AG10803 (cell line): ENCODE measurements at regions not wholly inside any gene's neighbourhood (a gene's known extent, or its start where the extent isn't known, plus 50 kb on each side); places are given as distances from the start of the nearest gene placed in this dataset.

Experiments
- DNase-seq: peaks from one replicate; pipeline ENCODE4 v3.0.0; 2010; ENCODE audit warnings: low read depth
- H3K4me3 ChIP-seq: 2 replicates; pipeline ENCODE4 v1.5.1; 2011; ENCODE audit warnings: mild to moderate bottlenecking, low read length, control low read depth
- CTCF ChIP-seq: conservative IDR thresholded peaks from 2 replicates; pipeline ENCODE4 v1.5.1; 2011; ENCODE audit warnings: mild to moderate bottlenecking, low read length, control low read depth, inconsistent platforms

DNA sequence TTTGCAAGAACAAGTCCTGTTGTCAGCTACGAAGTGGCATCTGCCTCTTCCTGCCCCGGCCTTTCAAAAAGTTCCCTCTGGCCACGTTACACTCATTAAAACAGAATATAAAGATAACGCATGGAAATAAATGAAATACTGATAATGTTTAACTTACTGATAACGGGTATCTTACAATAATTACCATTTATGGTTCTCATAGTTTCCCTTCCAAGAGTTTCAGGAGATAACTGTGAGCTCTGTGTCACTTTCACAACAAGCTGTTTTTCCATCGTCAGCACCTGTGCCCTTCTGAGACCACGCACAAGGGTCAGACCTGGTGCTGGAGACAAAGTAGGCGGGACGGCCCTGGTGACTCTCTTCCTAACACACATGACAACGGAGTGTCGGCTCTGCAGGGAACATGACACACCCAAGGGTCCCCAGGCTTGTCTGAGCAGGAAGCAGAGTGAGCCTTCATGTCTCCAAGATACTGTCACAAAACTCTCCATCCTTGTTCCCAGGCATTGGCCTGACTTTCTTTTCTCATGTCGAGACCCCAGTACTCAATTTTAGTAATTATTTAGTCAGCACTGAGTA is 86.2 kb upstream of the THBS2 start:
- no peak for DNase-seq
- TF ChIP-seq CTCF: no peak
- H3K4me3 ChIP-seq: no peak overlapping the region

- TF ChIP-seq CTCF: no peak
- no peak overlapping the region for H3K4me3 ChIP-seq
- DNase-seq: no peak
Observed at GRCh38 chr6:169339025-169339424, 85.4 kb upstream of the THBS2 start.

GRCh38 chr6:169337886-169338445 is 84.3 kb upstream of the THBS2 start:
- DNase-seq: peak; percentile 84
- no peak for TF ChIP-seq CTCF
- peak overlapping the region; percentile 20 for H3K4me3 ChIP-seq

- TF ChIP-seq CTCF: no peak
Observed at GRCh38 chr6:169335301-169335700, 81.7 kb upstream of the THBS2 start.

GRCh38 chr6:169332250-169332649 is 78.6 kb upstream of the THBS2 start:
- TF ChIP-seq CTCF: no peak
- no peak for DNase-seq
- no peak overlapping the region for H3K4me3 ChIP-seq

More at GRCh38 chr6:169335301-169335700, 81.7 kb upstream of the THBS2 start:
- H3K4me3 ChIP-seq: no peak overlapping the region
- no peak for DNase-seq

DNA sequence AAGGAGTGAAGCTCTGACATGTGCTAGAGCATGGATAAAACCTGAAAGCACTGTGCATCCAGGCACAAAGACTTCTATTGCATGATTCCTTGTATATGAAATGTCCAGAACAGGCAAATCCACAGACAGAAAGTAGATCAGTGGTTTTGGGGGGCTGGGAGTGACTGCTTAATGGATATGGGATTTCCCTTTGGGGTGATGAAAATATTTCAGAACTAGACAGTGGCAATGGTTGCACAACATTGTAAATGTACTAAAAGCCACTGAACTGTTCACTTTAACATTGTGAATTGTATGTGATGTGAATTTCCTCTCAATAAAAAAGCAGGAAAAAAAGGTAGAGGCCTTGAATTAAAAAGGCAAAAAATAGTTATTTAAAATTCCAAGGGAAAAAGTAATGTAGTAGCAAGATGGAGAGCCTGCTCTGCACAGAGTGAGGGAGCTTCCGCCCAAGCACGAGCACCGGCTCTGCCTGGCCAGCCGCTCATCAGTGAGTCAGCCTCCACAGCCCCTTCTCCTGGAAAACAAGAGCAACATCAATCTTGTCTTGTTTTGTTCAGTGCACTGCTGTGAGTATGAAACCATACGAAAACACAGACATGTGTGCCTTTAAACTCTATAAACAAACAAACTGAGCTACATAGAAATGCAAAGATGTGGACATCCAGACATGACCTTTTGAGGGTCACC is 74.6 kb upstream of the THBS2 start:
- H3K4me3 ChIP-seq: no peak overlapping the region
- peak; percentile 77 for DNase-seq
- peak; percentile 13 for TF ChIP-seq CTCF

DNA sequence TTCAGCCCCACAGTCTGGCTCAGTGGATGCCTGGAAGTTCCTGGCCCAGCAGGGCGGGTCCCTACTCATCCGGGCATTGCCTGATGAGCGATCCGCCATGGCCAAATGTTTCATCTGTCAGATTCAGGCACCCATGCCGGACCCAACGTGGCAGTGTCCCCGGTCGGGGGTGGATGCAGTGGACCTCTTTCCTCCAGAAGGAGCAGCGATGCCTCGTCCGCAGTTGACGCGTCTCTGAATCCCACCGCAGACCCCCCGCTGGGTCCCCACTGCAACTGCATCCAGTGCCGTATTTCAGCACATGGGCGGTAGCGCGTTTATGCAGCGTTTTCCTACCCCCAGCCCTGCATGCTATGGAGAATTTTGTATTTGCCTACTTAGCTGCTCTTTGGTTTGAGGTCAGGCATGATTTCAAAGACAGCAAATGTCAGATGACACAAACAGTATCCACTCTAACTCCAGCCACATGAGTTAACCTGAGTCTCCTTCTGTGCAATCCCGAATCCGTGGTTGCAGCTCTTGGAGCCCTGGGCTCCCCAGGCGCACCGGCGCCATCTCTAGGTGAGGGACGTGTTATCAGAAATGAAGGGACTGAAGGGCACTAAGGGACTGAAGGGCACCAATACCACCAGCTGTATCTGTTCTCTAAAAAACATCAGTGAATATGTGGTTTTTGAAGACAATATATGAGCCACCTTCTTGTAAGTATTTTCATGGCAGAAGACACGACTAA is 72.6 kb upstream of the THBS2 start:
- H3K4me3 ChIP-seq: no peak overlapping the region
- peak; percentile 30 for DNase-seq
- peak; percentile 20; the same call in 1 of the 2 replicates for TF ChIP-seq CTCF
